HG03135 (cell line): ENCODE measurements at regions not wholly inside any gene's neighbourhood (a gene's known extent, or its start where the extent isn't known, plus 50 kb on each side); places are given as distances from the start of the nearest gene placed in this dataset.
"Not testable (repeated sequence)": the region's sequence is repeated elsewhere in the genome, so short reads cannot be mapped to it uniquely, and the experiment has no call there.

Experiments used
- ATAC-seq: cut with Tn5 transposase; IDR thresholded peaks from one replicate; pipeline ENCODE4 v1.9.1; 2021; ENCODE audit warnings: mild to moderate bottlenecking, moderate library complexity; ENCODE audit not compliant: unreplicated experiment

GRCh38 chr10:25076506-25077177 lies 60.2 kb downstream of the THNSL1 start:
- ATAC-seq = no peak

DNA sequence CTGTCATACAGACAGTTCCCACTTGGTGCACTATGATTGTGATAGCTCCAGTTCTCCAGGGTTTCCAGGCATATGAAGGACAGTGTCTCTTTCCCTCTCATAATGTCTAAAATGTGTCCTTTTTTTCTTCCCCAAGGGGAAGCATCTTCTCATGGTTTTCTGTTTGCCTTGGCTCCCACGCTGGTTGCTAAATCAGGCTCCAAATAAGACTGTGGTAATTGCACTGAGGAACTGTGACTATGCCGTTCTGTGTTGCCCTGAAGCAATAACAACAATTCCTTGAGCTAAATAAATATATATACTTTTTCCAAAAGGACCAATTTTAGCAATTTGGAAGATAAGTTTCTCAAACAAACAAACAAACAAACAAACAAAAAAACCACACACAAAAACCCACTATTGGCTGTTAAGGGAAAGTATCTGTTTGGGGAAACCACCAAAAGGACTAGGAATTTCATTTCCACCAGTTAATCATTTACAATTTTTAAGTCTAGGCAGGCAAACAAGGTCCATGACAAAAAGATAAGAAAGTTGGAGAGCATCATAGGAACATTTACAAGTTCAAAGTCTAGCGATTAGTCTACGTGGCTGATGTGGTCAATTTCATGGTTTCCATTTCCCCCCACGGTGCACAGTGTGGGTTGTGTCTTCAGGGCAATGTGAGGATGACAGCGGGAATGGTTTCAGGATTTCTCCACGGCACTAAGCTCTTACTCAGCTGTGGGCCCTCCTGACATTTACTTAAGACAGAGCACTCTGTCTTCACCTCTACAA lies 62.4 kb downstream of the THNSL1 start:
- ATAC-seq = no peak

- ATAC-seq = peak; percentile 78
Observed at GRCh38 chr10:25080880-25081581, 64.6 kb downstream of the THNSL1 start.

GRCh38 chr10:25082276-25083204 lies 66.1 kb downstream of the THNSL1 start:
- no peak for ATAC-seq

DNA sequence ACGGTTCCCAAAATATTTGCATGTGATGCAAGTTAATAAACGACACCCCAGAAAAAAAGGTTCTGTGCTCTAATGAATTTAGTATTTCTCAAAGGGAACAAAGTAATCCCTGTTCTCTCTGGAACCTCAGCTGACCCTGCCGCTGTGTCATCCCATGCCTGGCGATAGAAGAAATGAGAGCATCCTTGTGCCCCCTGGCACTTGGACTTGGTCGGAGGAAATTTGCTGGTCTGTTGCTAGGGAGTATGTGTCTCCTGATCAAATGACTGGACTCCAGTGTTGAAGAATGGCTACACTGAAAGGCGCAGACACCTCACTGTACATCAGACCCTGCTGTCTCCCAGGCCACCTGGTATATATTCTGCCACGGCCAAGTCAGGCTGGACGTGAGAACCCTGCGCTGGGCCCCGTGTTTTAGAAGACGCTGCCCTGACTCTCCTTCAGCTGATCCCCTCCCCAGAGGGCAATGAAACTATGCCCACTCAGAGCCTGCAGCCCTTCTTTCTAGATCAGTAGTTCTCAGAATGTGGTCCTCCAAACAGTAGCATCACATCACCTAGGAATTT lies 67.2 kb downstream of the THNSL1 start:
- ATAC-seq = no peak

- ATAC-seq = no peak
Observed at GRCh38 chr10:25084447-25084846, 68.0 kb downstream of the THNSL1 start.

- no peak for ATAC-seq
Observed at GRCh38 chr10:25094590-25094989, 78.2 kb downstream of the THNSL1 start.

GRCh38 chr10:25097669-25098411 lies 77.0 kb upstream of the GPR158 start:
- no peak for ATAC-seq

GRCh38 chr10:25100141-25100540 lies 74.7 kb upstream of the GPR158 start:
- no peak for ATAC-seq

- ATAC-seq = no peak
Observed at GRCh38 chr10:25101461-25102146, 73.2 kb upstream of the GPR158 start.

DNA sequence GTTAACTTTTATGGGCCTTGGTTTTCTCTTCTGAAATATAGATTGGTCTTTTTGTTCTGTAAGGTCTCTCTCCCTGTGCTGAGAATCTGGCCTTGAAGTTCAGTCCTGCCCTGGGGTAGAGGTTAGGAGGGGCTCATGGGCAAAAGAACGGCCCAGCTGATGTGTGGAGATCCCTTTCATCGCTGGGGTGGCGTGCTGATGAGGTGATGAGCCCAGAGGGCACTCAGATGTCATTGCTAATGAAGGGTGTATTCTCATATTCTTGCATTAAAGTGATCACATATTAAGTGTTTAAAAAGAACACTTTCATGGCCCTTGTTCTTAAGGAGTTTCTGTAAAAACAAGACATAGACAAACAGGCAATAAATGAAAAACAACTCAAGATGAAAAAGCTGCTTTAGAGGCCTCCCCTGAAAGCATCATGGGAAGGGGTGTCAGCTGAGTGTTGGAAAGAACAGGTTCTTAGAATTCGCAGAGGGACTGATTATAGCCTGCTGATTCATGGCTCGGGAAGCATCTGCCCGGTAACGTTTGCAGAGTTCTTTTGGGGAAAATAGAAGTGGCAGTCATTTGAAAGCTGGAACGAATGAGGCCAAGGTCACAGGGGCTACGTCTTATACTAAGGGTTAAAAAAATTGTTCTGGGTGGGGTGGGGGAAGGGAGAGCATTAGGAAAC lies 72.5 kb upstream of the GPR158 start:
- ATAC-seq = no peak

DNA sequence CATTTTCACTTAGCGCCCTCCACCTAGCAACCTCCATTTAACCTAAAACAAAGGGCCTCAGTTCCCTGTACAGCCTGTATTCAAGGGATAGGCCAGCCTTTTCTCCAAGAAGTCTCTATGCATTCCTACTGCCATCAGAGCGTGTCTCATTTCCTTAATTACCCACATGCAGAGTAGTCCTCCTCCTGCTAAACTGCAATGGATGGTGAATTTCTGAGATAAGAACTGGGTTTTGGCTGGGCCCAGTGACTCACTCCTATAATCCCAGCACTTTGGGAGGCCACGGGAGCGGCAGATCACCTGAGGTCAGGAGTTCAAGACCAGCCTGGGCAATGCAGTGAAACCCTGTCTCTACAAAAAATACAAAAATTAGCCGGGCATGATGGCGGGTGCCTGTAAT lies 71.1 kb upstream of the GPR158 start:
- no peak for ATAC-seq

DNA sequence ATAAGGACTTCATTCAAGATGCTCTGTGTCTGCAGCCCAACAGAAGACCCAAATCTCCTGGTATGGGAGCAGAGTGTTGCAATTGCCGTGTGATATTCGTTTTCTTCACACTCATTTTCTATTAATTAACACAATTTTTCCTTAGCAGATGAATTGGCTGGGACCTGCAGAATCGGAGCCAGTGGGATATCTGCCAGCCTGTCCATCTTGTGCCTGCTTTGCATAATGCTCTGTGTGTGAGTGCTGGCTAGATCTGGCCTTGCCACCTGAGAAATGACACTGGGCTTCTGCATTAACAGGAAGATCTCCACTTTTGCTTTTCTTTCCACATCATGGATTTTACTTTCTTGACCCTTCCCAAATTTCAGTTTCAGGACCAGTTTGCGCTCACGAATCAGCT lies 70.4 kb upstream of the GPR158 start:
- no peak for ATAC-seq

- no peak for ATAC-seq
Observed at GRCh38 chr10:25105262-25105661, 69.5 kb upstream of the GPR158 start.

DNA sequence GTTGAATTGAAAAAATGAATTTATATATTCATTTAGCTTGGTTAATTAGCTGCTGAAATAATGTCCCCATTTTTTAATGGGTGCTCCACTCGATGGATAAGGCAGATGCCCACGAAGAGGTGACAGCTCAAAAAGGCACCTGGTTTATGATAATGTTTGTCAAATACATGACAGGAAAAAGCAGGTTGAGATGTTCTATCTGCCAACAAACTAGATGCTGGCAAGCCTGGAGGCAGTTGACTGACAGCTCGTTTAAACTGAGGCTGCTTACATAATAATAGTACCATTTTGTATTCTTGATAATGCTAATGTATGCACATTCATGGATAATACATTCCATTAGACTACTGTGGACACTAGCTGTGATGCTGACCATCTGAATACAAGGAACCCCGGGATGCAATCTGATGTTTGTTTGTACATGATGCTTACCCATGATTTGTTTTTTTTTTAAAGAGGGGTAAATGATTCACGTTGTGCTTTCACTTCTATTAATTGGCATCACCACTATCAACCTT lies 69.0 kb upstream of the GPR158 start:
- no peak for ATAC-seq

DNA sequence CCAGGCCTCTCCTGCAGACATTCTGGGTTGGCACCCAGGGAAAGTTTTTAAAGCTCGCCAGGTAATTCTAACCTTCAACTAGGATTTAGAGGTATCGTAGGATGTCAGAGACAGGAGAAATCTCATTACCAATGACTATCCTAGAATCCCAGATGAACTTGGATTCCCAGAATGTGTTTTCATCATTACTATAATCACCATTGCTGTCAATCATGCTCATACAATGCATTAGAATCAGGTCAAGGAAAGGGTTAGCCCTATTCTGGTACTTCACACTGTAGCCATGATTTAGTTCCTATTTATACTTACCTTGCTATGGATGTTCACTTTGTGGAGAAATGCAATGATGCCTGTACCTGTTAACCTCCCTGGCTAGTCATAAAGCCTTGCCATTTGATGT lies 67.0 kb upstream of the GPR158 start:
- no peak for ATAC-seq

DNA sequence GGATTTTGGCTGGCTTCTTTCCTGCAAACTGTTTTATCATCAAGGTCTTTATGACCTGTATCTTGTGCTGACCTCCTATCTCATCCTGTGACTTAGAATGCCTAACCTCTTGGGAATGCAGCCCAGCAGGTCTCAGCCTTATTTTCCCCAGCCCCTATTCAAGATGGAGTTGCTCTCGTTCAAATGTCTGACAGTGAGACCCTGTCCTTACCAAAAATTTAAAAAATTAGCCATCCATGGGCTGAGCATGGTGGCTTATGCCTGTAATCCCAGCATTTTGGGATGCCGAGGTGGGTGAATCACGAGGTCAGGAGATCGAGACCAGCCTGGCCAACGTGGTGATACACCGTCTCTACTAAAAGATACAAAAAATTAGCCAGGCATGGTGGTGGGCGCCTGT lies 64.9 kb upstream of the GPR158 start:
- ATAC-seq = not testable (repeated sequence)

GRCh38 chr10:25112016-25112415 lies 62.8 kb upstream of the GPR158 start:
- no peak for ATAC-seq
